K562 (cell line): ENCODE measurements at regions not wholly inside any gene's neighbourhood (a gene's known extent, or its start where the extent isn't known, plus 50 kb on each side); places are given as distances from the start of the nearest gene placed in this dataset.

ENCODE experiments used
- ATAC-seq: fragments of 200-7000 bp; cut with Tn5 transposase; 3 replicates; pipeline ENCODE4 v1.9.1; 2020; ENCODE audit warnings: moderate library complexity
- BruUV-seq: library from RNA; stranded (reverse); fragments of 400-500 nt; replicated peaks from 2 replicates; lab custom pipeline; 2021; lab: Mats Ljungman, UMichigan
- CTCF ChIA-PET: fragments of 300-600 bp; formaldehyde crosslinking; extraction: SDS; loops from one replicate; lab custom pipeline; 2021; ENCODE audit warnings: low intra/inter-chr PET ratio; lab: Yijun Ruan, JAX
- POLR2A ChIA-PET: fragments of 300-600, 350-650 bp; sonication (Branson Sonifier 250); formaldehyde crosslinking; extraction: SDS; loops from one replicate; lab custom pipeline; 2021; ENCODE audit warnings: antibody characterized with exemption, inconsistent platforms; lab: Yijun Ruan, JAX
- DNase-seq, 4 experiments: peaks; one replicate each; pipeline versions ENCODE4 v3.0.0 to v3.0.0-alpha.2; 2011 to 2018; ENCODE audit warnings: low spot score in 3 of 4, mixed read lengths in 3 of 4; ENCODE audit errors: extremely low read depth in 1 of 4
- FAIRE-seq: peaks from 2 replicates; lab custom pipeline; 2011; peaks lifted over from hg19 to GRCh38; lab: Jason Lieb, UNC
- H2AFZ ChIP-seq: 2 replicates; pipeline ENCODE4 v1.6.0; 2011; ENCODE audit warnings: low read depth, low read length, control low read depth, inconsistent platforms
- H3K27ac ChIP-seq: fragments of 200-600 bp; 3 replicates; pipeline ENCODE4 v1.8.0; 2011; ENCODE audit warnings: low read depth, mild to moderate bottlenecking, control low read depth, inconsistent platforms, low read length, moderate library complexity, mixed read lengths; ENCODE audit errors: extremely low read depth
- H3K27me3 ChIP-seq, 2 experiments: fragments of 300-600 bp in 1 of 2; 2 replicates in 1 of 2; 3 replicates in 1 of 2; pipeline versions ENCODE4 v1.6.0 to v1.8.0; 2011; ENCODE audit warnings: inconsistent platforms in 2 of 2, low read length in 2 of 2, mild to moderate bottlenecking in 1 of 2, mixed read lengths in 1 of 2, moderate library complexity in 1 of 2; ENCODE audit not compliant: control insufficient read depth in 2 of 2, insufficient read depth in 2 of 2
- H3K36me3 ChIP-seq: fragments of 300-600 bp; 3 replicates; pipeline ENCODE4 v1.8.0; 2011; ENCODE audit warnings: mild to moderate bottlenecking, low read length, inconsistent platforms; ENCODE audit not compliant: control insufficient read depth, insufficient read depth
- H3K4me1 ChIP-seq, 2 experiments: fragments of 200-600 bp in 1 of 2; replicated peaks in 1 of 2; 2 replicates in 1 of 2; 3 replicates in 1 of 2; pipeline versions ENCODE4 v1.5.1 to v1.8.0; 2011; ENCODE audit warnings: inconsistent platforms in 2 of 2, low read length in 2 of 2, mild to moderate bottlenecking in 1 of 2, mixed read lengths in 1 of 2, moderate library complexity in 1 of 2; ENCODE audit not compliant: control insufficient read depth in 2 of 2, insufficient read depth in 2 of 2
- H3K4me2 ChIP-seq: 2 replicates; pipeline ENCODE4 v1.6.1; 2011; ENCODE audit warnings: low read length, control low read depth, inconsistent platforms, mixed read lengths; ENCODE audit not compliant: insufficient read depth
- H3K4me3 ChIP-seq: fragments of 200-600 bp; sonication (generic), shearing (Covaris generic); 2 replicates; pipeline ENCODE4 v1.5.1; 2016; ENCODE audit warnings: control low read depth, inconsistent platforms
- H3K79me2 ChIP-seq: fragments of 200-600 bp; 3 replicates; pipeline ENCODE4 v1.8.0; 2011; ENCODE audit warnings: low read length, inconsistent platforms; ENCODE audit not compliant: control insufficient read depth, insufficient read depth
- H3K9ac ChIP-seq, 2 experiments: 2 replicates each; pipeline versions ENCODE4 v1.6.0 to v1.6.1; 2011; ENCODE audit warnings: low read depth in 2 of 2, low read length in 2 of 2, control low read depth in 1 of 2, inconsistent platforms in 1 of 2, mild to moderate bottlenecking in 1 of 2, mixed read lengths in 1 of 2; ENCODE audit not compliant: insufficient read depth in 1 of 2
- H3K9me1 ChIP-seq: one replicate; pipeline ENCODE4 v1.6.0; 2011; ENCODE audit warnings: inconsistent platforms, mild to moderate bottlenecking, low read length, moderate library complexity; ENCODE audit not compliant: control insufficient read depth, insufficient read depth
- H3K9me3 ChIP-seq: replicated peaks from 2 replicates; pipeline ENCODE4 v1.5.1; 2011; ENCODE audit warnings: low read depth, low read length, inconsistent platforms; ENCODE audit not compliant: control insufficient read depth, insufficient read depth
- H4K20me1 ChIP-seq: replicated peaks from 2 replicates; pipeline ENCODE4 v1.6.1; 2011; ENCODE audit warnings: low read length, inconsistent platforms, mixed read lengths; ENCODE audit not compliant: control insufficient read depth, insufficient read depth
- CSDE1 ChIP-seq, 2 experiments: fragments of 450-650 bp; IDR thresholded peaks; 2 replicates each; pipeline ENCODE4 v1.6.1; 2016; ENCODE audit warnings: mild to moderate bottlenecking in 1 of 2
- FOXA1 ChIP-seq: fragments of 450-650 bp; IDR thresholded peaks from 2 replicates; pipeline ENCODE4 v1.6.1; 2016; ENCODE audit warnings: mild to moderate bottlenecking, borderline replicate concordance
- KDM5B ChIP-seq: fragments of 200-600 bp; sonication (generic); IDR thresholded peaks from 2 replicates; pipeline ENCODE4 v1.6.1; 2012; ENCODE audit warnings: low read depth, mild to moderate bottlenecking, moderate library complexity, low read length, control low read depth, inconsistent platforms; ENCODE audit not compliant: insufficient replicate concordance
- ZNF232 ChIP-seq: sonication (generic); formaldehyde crosslinking; IDR thresholded peaks from 2 replicates; pipeline ENCODE4 v1.8.0; 2022; ENCODE audit warnings: mild to moderate bottlenecking, missing genetic modification reagents
- WGBS: fragments of 100-300 bp; shearing (Covaris generic); methylation state at CpG from one replicate; pipeline ENCODE4 v1.1.6; 2016; ENCODE audit warnings: low coverage, mixed read lengths; ENCODE audit not compliant: insufficient coverage; ENCODE audit errors: missing lambda C conversion rate; 5-methylcytosine and 5-hydroxymethylcytosine counted together
- in situ Hi-C: fragments of 300-500 bp; cut with MboI; formaldehyde crosslinking; loops from 4 replicates; pipeline ENCODE4 v1.15.0; 2018; ENCODE audit warnings: inconsistent platforms, mixed read lengths
- intact Hi-C: fragments of 100-400 bp; cut with micrococcal nuclease; formaldehyde crosslinking; loops from 2 replicates; pipeline ENCODE4 v1.14.2; 2022
- TF ChIP-seq, protein P1 (sequence below), 2 experiments: fragments of 450-650 bp in 1 of 2; sonication (generic) in 1 of 2; formaldehyde crosslinking in 1 of 2; IDR thresholded peaks; 2 replicates each; pipeline versions ENCODE4 v1.7.1 to v1.9.0; 2016 to 2022; ENCODE audit warnings: inconsistent platforms in 1 of 2, mild to moderate bottlenecking in 1 of 2, missing genetic modification reagents in 1 of 2

DNA sequence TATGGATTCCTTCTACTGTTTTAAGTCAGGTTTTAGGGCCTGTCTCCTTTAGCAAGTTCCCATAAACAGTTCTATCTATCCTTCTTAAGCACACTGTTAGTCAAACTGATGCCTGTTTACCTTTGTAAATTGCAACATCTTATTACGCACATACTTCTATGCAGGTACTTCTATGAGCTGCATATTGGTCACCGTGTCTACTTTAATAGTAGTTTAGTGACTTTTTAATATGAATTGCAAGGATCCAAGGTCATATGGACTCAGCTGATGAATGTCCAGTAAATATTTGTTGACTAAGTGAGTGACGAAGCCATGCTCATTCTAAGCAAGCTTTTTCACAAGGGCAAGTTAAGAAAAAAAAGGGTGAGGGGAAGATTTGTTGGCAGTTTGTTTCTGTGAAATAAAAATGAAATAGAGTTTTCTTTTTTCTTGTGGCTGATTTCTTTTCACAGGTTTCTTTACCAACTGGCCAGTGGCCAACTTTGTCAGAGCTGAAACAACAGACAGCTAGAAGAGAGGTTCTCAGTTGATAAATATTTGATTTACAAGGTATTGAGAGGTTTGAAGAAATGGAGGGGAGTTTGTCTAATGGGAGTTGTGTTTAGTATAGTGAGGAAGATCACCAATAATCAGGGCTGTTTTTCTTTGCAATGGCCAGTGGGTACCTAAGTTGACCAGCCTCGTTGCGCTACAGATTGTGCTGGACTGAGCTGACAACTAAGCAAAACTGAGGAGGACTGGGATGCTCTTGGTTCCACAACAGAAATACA, 141.1 kb downstream of the SLC15A5 start:
- in situ Hi-C loops: no loop called here
- Histone ChIP-seq H3K4me2 (no peak overlapping the region), H3K9ac (no peak overlapping the region), H3K9me1 (no peaks in the 10 kb centered on the region), H3K36me3 (no peaks in the 10 kb centered on the region), H3K4me1 (no peaks in the 10 kb centered on the region), H3K27me3 (no peaks in the 10 kb centered on the region), H3K27ac (no peak overlapping the region), H3K79me2 (no peaks in the 10 kb centered on the region), H2AFZ (no peak overlapping the region), H3K4me3 (no peak overlapping the region), H3K9me3 (peaks cover 2% of the 10 kb centered on the region; the same call in 1 of the 2 replicates), H4K20me1 (no peaks in the 10 kb centered on the region)
- 0% methylated on average over 5 of the region's 5 CpGs for WGBS
- POLR2A ChIA-PET: no interaction called here
- intact Hi-C loops: no loop called here
- CTCF ChIA-PET: no interaction called here
- ATAC-seq: no peak
- TF ChIP-seq FOXA1: no peak
- no peak for TF ChIP-seq CSDE1 (IDR thresholded peaks at IDR 0.05)
- TF ChIP-seq ZNF232 (CRISPR knock-in tag): no peak
- TF ChIP-seq KDM5B: no peak
- DNase-seq: no peak
- no peak for FAIRE-seq
- no TSS peak for BruUV-seq

DNA sequence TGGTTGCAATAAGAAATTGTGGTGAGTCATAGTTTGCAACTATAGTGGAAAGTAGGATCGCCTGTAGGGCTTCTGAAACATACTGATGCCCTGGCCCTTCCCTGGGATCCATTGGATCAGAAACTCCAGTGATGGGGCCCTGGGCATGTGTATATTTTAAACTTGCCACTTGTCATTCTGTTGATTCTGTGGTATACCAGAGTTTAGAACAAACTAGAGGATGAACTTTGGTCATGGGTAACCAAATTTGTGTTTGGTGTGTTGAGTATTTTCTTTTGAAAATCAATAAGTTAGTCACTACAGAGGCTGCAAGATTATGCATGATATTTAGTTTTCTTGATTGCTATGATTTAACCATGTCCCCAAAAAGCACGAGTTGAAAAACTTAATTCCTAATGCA, 142.2 kb downstream of the SLC15A5 start:
- Histone ChIP-seq H3K9me3 (peaks cover 2% of the 10 kb centered on the region; the same call in 1 of the 2 replicates), H3K4me2 (no peak overlapping the region), H3K9ac (no peak overlapping the region), H4K20me1 (no peaks in the 10 kb centered on the region), H3K9me1 (no peaks in the 10 kb centered on the region), H3K27ac (no peak overlapping the region), H3K4me3 (no peak overlapping the region), H3K36me3 (no peaks in the 10 kb centered on the region), H3K4me1 (no peaks in the 10 kb centered on the region), H3K79me2 (no peaks in the 10 kb centered on the region), H2AFZ (no peak overlapping the region), H3K27me3 (no peaks in the 10 kb centered on the region)
- in situ Hi-C loops (no loop called here), intact Hi-C loops (no loop called here)
- FAIRE-seq: no peak
- 0% methylated on average over 2 of the region's 2 CpGs for WGBS
- ChIA-PET CTCF (no interaction called here), POLR2A (no interaction called here)
- no TSS peak for BruUV-seq
- ATAC-seq: no peak
- DNase-seq: no peak
- TF ChIP-seq KDM5B: no peak
- TF ChIP-seq, protein P1, sequence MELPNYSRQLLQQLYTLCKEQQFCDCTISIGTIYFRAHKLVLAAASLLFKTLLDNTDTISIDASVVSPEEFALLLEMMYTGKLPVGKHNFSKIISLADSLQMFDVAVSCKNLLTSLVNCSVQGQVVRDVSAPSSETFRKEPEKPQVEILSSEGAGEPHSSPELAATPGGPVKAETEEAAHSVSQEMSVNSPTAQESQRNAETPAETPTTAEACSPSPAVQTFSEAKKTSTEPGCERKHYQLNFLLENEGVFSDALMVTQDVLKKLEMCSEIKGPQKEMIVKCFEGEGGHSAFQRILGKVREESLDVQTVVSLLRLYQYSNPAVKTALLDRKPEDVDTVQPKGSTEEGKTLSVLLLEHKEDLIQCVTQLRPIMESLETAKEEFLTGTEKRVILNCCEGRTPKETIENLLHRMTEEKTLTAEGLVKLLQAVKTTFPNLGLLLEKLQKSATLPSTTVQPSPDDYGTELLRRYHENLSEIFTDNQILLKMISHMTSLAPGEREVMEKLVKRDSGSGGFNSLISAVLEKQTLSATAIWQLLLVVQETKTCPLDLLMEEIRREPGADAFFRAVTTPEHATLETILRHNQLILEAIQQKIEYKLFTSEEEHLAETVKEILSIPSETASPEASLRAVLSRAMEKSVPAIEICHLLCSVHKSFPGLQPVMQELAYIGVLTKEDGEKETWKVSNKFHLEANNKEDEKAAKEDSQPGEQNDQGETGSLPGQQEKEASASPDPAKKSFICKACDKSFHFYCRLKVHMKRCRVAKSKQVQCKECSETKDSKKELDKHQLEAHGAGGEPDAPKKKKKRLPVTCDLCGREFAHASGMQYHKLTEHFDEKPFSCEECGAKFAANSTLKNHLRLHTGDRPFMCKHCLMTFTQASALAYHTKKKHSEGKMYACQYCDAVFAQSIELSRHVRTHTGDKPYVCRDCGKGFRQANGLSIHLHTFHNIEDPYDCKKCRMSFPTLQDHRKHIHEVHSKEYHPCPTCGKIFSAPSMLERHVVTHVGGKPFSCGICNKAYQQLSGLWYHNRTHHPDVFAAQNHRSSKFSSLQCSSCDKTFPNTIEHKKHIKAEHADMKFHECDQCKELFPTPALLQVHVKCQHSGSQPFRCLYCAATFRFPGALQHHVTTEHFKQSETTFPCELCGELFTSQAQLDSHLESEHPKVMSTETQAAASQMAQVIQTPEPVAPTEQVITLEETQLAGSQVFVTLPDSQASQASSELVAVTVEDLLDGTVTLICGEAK (IDR thresholded peaks at IDR 0.05): no peak
- TF ChIP-seq, protein P1 (CRISPR knock-in tag; IDR thresholded peaks at IDR 0.05): no peak
